SIG-M5 treated with dmso at 0.1 percent for 504 hours (cell line): ENCODE measurements at regions not wholly inside any gene's neighbourhood (a gene's known extent, or its start where the extent isn't known, plus 50 kb on each side); places are given as distances from the start of the nearest gene placed in this dataset.
A peak's percentile ranks its signal among the peaks of the same experiment; 100 is the strongest.

ENCODE experiments used
- DNase-seq: peaks from one replicate; lab custom pipeline; 2025; ENCODE audit not compliant: unreplicated experiment; lab: John Stamatoyannopoulos, UW

DNA sequence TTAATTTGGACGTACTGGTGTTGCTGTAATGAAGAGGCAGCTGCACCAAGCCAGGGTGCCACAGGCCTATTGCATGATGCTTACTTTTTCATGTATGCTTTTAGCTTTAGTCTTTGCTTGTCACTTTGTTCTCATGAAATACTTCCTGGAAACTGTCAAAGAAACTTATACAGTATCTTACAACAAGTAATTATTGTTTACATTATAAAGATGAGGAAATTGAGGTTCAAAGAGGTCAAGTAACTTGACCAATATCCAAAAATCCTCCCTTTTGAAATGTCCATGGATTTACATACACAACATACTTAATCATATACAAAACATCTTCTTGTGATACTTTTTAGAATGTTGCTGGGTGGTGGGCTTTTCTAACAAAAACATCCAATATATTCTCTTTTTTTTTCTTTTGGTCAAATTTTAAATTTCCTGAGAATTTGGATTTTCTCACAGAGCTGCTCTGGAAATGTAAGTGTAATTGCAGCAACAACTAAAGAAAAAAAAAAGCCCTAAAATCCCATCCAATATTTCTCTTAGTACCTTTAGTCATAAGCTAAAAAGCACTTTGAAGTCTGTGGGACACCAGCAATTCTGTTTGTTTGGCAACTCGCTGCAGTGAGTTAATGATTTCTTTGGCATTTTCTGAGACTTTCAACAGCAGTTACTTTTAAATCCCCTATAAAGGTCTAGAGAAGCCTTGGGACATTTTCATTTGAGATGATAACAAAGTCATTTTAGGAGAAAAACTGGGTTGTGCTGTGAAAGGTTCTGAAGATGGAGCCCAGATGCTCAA is 500.6 kb upstream of the IGFBP3 start:
- no peak for DNase-seq

GRCh38 chr7:46414946-46415345 is 493.9 kb upstream of the IGFBP3 start:
- DNase-seq = no peak

GRCh38 chr7:46411236-46411635 is 490.2 kb upstream of the IGFBP3 start:
- DNase-seq = no peak

DNA sequence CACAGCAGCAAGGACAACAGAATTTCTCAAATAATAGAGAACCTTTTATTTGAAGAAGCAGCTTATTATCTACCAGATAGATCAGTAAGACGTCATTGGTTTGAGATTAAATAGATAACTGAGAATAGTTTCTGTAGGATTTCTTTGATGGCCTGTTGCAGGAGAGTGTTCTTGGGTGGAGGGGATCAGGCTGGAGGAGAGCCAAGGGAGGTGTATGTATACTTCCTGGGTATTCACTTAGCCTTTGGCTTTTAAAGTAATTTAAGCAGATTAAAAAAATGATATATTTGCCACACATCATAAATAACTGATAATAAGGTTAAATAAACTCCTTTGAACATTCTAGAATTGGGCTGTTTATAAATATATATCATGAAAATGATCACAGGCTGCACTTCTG is 486.1 kb upstream of the IGFBP3 start:
- no peak for DNase-seq

GRCh38 chr7:46397591-46397990 is 476.5 kb upstream of the IGFBP3 start:
- DNase-seq = peak; percentile 5

DNA sequence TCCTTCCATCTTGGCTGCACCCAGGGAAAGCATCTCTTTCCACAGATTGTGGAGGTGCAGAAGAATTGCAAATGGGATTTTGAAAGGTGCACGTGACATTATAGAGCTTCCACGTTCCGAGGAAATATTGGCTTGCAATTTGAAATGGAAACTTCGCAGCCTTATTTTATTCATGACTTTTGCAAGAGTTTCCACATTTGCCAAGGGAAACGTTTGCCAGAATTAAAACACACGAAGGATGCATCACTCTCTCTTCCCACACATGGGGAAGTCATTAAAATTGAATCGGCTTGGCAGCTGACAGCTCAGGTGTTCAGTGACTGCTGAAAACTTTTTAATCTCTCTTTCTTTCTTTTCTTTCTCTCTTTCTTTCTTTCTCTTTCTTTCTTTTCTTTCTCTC is 475.4 kb upstream of the IGFBP3 start:
- DNase-seq = no peak

GRCh38 chr7:46393142-46393541 is 472.1 kb upstream of the IGFBP3 start:
- no peak for DNase-seq

GRCh38 chr7:46391231-46392201 is 470.4 kb upstream of the IGFBP3 start:
- DNase-seq = no peak

- DNase-seq = no peak
Measured at GRCh38 chr7:46390042-46390441, 469.0 kb upstream of the IGFBP3 start.

DNA sequence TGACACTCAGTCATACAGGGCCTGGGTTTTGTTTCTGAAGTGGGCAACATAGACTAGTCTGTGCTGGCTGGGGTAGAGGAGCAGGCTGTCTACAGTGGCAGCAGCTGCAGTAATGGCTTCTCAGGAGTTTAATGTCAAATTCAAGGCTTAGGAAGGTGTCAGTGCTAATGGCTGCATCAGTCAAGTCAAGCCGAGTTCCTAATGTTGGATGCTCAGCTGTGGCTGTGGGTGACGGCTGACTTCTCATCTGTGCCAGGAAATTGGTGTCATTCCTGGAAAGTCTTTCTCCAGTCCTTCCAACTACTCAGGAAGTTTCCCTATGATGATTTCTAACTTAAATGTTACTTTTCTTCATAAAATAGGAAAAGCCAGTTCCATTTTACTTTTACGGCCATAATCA is 468.1 kb upstream of the IGFBP3 start:
- no peak for DNase-seq

- no peak for DNase-seq
Measured at GRCh38 chr7:46387646-46388045, 466.6 kb upstream of the IGFBP3 start.

- DNase-seq = no peak
Measured at GRCh38 chr7:46386428-46387399, 465.6 kb upstream of the IGFBP3 start.

- DNase-seq = peak; percentile 20
Measured at GRCh38 chr7:46385662-46386309, 464.7 kb upstream of the IGFBP3 start.

- DNase-seq = no peak
Measured at GRCh38 chr7:46383605-46384004, 462.5 kb upstream of the IGFBP3 start.

- no peak for DNase-seq
Measured at GRCh38 chr7:46369933-46370654, 449.0 kb upstream of the IGFBP3 start.

DNA sequence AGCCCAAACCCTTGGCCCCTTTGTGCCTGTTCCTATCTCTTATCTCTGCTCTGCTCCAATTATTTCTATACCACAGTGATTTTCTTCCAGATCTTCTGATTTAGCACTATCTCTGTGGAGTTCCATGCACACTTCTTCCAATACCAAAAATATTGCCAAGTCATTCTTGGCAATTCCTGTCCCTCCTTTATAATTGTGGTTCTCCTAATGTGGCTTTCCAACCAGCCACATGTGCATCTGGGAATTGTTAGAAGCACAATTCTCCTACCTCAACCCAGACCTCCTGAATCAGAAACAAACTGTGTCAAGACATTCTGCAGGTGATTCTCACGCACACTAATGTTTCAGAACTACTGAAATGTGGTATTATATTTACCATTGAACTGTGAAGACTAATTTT is 447.8 kb upstream of the IGFBP3 start:
- no peak for DNase-seq

DNA sequence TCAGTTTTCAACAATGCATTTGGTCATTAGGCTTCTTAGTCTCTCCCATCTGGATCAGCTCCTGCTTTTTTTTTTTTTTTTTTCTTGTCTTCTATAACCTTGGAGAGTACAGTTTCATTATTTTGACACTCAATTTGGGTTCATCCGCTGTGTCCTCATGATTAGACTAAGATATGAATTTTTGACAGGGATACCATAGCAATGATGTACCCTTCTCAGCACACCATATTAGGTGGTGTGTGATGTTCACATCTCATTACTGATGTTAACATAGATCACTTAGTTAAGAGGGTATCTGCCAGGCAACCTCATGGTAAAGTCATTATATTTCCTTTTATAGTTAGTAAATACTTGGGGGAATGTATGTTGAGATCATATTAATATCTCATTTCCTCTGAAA is 445.5 kb upstream of the IGFBP3 start:
- no peak for DNase-seq

DNA sequence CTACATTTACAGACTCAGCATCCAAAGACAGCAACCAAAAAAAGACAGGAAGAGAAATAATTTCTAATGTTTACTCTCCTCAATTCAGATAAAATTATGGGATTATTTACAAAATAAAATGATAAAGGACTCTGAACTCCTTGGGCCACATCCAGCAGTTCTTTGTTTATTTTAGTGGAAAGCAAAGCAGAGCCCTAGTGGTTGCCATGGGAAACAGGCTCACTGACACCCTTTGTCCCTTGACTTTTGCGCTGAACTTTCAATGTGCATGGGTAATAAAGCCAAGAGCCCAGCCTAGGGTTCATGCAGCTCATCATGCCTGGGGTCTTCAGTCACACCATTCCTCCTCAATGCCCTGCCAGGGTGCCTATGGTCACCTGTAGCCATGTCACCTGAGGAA is 442.6 kb upstream of the IGFBP3 start:
- no peak for DNase-seq

DNA sequence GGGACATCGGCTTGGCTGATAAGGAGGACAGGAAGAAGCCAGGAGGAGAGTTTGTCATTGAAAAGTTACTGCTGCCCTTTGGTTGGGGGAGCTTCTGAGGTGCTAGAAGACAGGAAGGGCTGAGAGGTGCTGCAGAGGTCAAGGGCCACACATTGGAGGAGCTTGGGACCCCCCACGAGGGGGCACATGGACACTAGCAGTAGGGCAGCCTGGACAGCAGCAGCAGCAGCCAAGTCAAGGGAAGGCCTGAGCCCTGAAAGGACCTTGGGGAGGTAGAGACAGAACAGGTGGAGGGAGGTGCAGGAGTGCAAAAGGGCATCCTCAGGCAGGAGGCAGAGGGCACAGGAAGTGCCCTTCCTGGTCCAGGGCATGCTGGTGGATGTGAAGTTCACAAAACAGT is 439.7 kb upstream of the IGFBP3 start:
- no peak for DNase-seq

DNA sequence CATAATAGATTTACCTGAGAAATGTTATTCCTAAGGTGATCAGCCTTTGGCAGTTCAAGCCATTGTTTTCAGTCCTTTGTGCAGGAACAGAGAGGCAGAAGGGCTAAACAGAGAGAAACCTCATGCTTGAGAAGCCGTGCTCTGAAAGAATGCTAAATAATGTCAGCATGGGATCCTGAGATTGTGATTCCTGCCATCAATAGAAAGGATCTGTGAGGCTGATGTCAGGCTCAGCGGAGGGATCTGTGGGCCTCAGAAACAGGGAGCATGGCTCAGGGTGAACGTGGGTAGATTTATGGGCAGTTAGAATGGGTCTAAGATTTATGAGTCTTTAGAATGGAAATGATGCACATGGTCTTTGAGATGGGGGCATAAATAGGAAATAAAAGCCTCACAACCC is 439.2 kb upstream of the IGFBP3 start:
- DNase-seq = no peak
